ENCODE measurements at regions not wholly inside any gene's neighbourhood (a gene's known extent, or its start where the extent isn't known, plus 50 kb on each side); places are given as distances from the start of the nearest gene placed in this dataset.

GRCh38 chr12:93149229-93149628, 220.1 kb upstream of the EEA1 start:
- ChIA-PET CTCF (no interaction called here), POLR2A (no interaction called here), RAD21 (ENCODE audit: low non-redundant PET in 1 of 2, low total read pairs in 2 of 2, uncharacterized antibody in 2 of 2, unreplicated experiment in 2 of 2) (no interaction called here)
- ATAC-seq (no peak), DNase-seq (ENCODE audit: low read depth, low spot score) (no peak)
- Histone ChIP-seq H3K9me3 (ENCODE audit: control insufficient read depth in 1 of 2, insufficient read depth in 1 of 2, low read depth in 1 of 2, low read length in 2 of 2) (no peaks in the 10 kb centered on the region), H3K9me2 (ENCODE audit: insufficient read depth) (no peaks in the 10 kb centered on the region), H3K27ac (ENCODE audit: low read depth, low read length) (no peak overlapping the region), H3K36me3 (ENCODE audit: control insufficient read depth in 1 of 2, insufficient read depth in 2 of 2, low read length in 2 of 2) (no peaks in the 10 kb centered on the region), H3K9ac (ENCODE audit: low read length) (no peak overlapping the region), H4K20me1 (ENCODE audit: insufficient read depth) (no peaks in the 10 kb centered on the region), H3K4me2 (ENCODE audit: low read length) (no peak overlapping the region), H3K4me3 (replicated peaks in 1 of 2; ENCODE audit: low read depth in 1 of 2, low read length in 2 of 2) (no peak overlapping the region), H3K79me2 (ENCODE audit: insufficient read depth, low read length) (no peaks in the 10 kb centered on the region), H3K4me1 (ENCODE audit: control insufficient read depth in 1 of 2, insufficient read depth in 2 of 2, low read length in 2 of 2) (no peaks in the 10 kb centered on the region), H2AFZ (ENCODE audit: low read depth, low read length, poor library complexity, severe bottlenecking) (no peak overlapping the region), H3K27me3 (ENCODE audit: insufficient read depth, low read length) (no peaks in the 10 kb centered on the region)
- intact Hi-C loops (cut with micrococcal nuclease): no loop called here
- TF ChIP-seq CBX3 (IDR thresholded peaks at IDR 0.05; ENCODE audit: low read depth): no peak
- TF ChIP-seq, protein P1, sequence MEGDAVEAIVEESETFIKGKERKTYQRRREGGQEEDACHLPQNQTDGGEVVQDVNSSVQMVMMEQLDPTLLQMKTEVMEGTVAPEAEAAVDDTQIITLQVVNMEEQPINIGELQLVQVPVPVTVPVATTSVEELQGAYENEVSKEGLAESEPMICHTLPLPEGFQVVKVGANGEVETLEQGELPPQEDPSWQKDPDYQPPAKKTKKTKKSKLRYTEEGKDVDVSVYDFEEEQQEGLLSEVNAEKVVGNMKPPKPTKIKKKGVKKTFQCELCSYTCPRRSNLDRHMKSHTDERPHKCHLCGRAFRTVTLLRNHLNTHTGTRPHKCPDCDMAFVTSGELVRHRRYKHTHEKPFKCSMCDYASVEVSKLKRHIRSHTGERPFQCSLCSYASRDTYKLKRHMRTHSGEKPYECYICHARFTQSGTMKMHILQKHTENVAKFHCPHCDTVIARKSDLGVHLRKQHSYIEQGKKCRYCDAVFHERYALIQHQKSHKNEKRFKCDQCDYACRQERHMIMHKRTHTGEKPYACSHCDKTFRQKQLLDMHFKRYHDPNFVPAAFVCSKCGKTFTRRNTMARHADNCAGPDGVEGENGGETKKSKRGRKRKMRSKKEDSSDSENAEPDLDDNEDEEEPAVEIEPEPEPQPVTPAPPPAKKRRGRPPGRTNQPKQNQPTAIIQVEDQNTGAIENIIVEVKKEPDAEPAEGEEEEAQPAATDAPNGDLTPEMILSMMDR (IDR thresholded peaks at IDR 0.05 in 2 of 3, conservative IDR thresholded peaks at IDR 0.05 in 1 of 3; ENCODE audit: borderline replicate concordance in 1 of 3, insufficient read depth in 1 of 3, low read depth in 2 of 3, low read length in 2 of 3): no peak
- TF ChIP-seq EZH2 (IDR thresholded peaks at IDR 0.05): no peak
- TF ChIP-seq EZH2phosphoT487 (IDR thresholded peaks at IDR 0.05; ENCODE audit: borderline replicate concordance): no peak
- BruUV-seq (replicated peaks): no TSS peak

- RAD21 ChIA-PET (ENCODE audit: low non-redundant PET in 1 of 2, low total read pairs in 2 of 2, uncharacterized antibody in 2 of 2, unreplicated experiment in 2 of 2): interaction anchor here (0.6 kb wide), 2 partner anchors 9 to 31 kb away, joined by 3 to 7 read pairs; no protein-coding TSS in a partner anchor
- H3K27me3 ChIP-seq (ENCODE audit: insufficient read depth, low read length): no peaks in the 10 kb centered on the region
- H3K4me3 ChIP-seq (replicated peaks in 1 of 2; ENCODE audit: low read depth in 1 of 2, low read length in 2 of 2): no peak overlapping the region
- no peaks in the 10 kb centered on the region for H3K4me1 ChIP-seq (ENCODE audit: control insufficient read depth in 1 of 2, insufficient read depth in 2 of 2, low read length in 2 of 2)
- no peaks in the 10 kb centered on the region for H3K36me3 ChIP-seq (ENCODE audit: control insufficient read depth in 1 of 2, insufficient read depth in 2 of 2, low read length in 2 of 2)
- no peaks in the 10 kb centered on the region for H3K9me2 ChIP-seq (ENCODE audit: insufficient read depth)
- CTCF ChIA-PET: no interaction called here
- no peaks in the 10 kb centered on the region for H3K9me3 ChIP-seq (ENCODE audit: control insufficient read depth in 1 of 2, insufficient read depth in 1 of 2, low read depth in 1 of 2, low read length in 2 of 2)
- no peak overlapping the region for H3K9ac ChIP-seq (ENCODE audit: low read length)
- ATAC-seq: no peak
- DNase-seq (ENCODE audit: low read depth, low spot score): no peak
- intact Hi-C loops (cut with micrococcal nuclease): no loop called here
- H3K79me2 ChIP-seq (ENCODE audit: insufficient read depth, low read length): no peaks in the 10 kb centered on the region
- no peaks in the 10 kb centered on the region for H4K20me1 ChIP-seq (ENCODE audit: insufficient read depth)
- no peak for TF ChIP-seq JUND (IDR thresholded peaks at IDR 0.05)
- TF ChIP-seq YY1 (IDR thresholded peaks at IDR 0.05; ENCODE audit: extremely low read depth, insufficient replicate concordance, low read depth, low read length): no peak
- no peak for TF ChIP-seq EGR1 (IDR thresholded peaks at IDR 0.05; ENCODE audit: low read depth)
- TF ChIP-seq, protein P2, sequence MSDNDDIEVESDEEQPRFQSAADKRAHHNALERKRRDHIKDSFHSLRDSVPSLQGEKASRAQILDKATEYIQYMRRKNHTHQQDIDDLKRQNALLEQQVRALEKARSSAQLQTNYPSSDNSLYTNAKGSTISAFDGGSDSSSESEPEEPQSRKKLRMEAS (IDR thresholded peaks at IDR 0.05): no peak
- no peak for TF ChIP-seq SIN3A (IDR thresholded peaks at IDR 0.05; ENCODE audit: low read depth)
- TF ChIP-seq ELF1 (IDR thresholded peaks at IDR 0.05; ENCODE audit: borderline replicate concordance, low read depth): no peak
- TF ChIP-seq FOSL1 (IDR thresholded peaks at IDR 0.05; ENCODE audit: low read depth): no peak
- TF ChIP-seq SP1 (IDR thresholded peaks at IDR 0.05; ENCODE audit: low read depth): no peak
- no peak for TF ChIP-seq ZFX (IDR thresholded peaks at IDR 0.05)
- TF ChIP-seq POLR2AphosphoS5 (IDR thresholded peaks at IDR 0.05; ENCODE audit: low read depth, low read length): no peak
- TF ChIP-seq, protein P3, sequence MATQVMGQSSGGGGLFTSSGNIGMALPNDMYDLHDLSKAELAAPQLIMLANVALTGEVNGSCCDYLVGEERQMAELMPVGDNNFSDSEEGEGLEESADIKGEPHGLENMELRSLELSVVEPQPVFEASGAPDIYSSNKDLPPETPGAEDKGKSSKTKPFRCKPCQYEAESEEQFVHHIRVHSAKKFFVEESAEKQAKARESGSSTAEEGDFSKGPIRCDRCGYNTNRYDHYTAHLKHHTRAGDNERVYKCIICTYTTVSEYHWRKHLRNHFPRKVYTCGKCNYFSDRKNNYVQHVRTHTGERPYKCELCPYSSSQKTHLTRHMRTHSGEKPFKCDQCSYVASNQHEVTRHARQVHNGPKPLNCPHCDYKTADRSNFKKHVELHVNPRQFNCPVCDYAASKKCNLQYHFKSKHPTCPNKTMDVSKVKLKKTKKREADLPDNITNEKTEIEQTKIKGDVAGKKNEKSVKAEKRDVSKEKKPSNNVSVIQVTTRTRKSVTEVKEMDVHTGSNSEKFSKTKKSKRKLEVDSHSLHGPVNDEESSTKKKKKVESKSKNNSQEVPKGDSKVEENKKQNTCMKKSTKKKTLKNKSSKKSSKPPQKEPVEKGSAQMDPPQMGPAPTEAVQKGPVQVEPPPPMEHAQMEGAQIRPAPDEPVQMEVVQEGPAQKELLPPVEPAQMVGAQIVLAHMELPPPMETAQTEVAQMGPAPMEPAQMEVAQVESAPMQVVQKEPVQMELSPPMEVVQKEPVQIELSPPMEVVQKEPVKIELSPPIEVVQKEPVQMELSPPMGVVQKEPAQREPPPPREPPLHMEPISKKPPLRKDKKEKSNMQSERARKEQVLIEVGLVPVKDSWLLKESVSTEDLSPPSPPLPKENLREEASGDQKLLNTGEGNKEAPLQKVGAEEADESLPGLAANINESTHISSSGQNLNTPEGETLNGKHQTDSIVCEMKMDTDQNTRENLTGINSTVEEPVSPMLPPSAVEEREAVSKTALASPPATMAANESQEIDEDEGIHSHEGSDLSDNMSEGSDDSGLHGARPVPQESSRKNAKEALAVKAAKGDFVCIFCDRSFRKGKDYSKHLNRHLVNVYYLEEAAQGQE (IDR thresholded peaks at IDR 0.05; ENCODE audit: low read depth): no peak
- TF ChIP-seq ZNF274 (IDR thresholded peaks at IDR 0.05; ENCODE audit: low read depth, low read length): no peak
- TF ChIP-seq CBX3 (IDR thresholded peaks at IDR 0.05; ENCODE audit: low read depth): no peak
- no peak overlapping the region for H3K4me2 ChIP-seq (ENCODE audit: low read length)
- BruUV-seq (replicated peaks): no TSS peak
- H2AFZ ChIP-seq (ENCODE audit: low read depth, low read length, poor library complexity, severe bottlenecking): no peak overlapping the region
- H3K27ac ChIP-seq (ENCODE audit: low read depth, low read length): no peak overlapping the region
- POLR2A ChIA-PET: no interaction called here
Measured at GRCh38 chr12:93151079-93151762, 222.1 kb upstream of the EEA1 start.
